HepG2 (cell line): ENCODE measurements at regions not wholly inside any gene's neighbourhood (a gene's known extent, or its start where the extent isn't known, plus 50 kb on each side); places are given as distances from the start of the nearest gene placed in this dataset.

Experiments used
- BHLHE40 ChIP-seq: IDR thresholded peaks from 2 replicates; pipeline ENCODE4 v1.6.1; 2011; ENCODE audit warnings: low read length, improper control_type of control experiment
- CTCF ChIP-seq: sonication (generic); formaldehyde crosslinking; IDR thresholded peaks from 2 replicates; pipeline ENCODE4 v1.5.0; 2020; ENCODE audit warnings: mild to moderate bottlenecking, missing genetic modification reagents, moderate library complexity
- GABPB1 ChIP-seq: IDR thresholded peaks from 2 replicates; pipeline ENCODE4 v1.6.1; 2016; ENCODE audit warnings: mild to moderate bottlenecking, missing genetic modification reagents, moderate library complexity, missing compliant biosample characterization
- KAT2B ChIP-seq: fragments of 150-350 bp; IDR thresholded peaks from 2 replicates; pipeline ENCODE4 v1.6.1; 2014; ENCODE audit warnings: low read depth, low read length, borderline replicate concordance
- POGK ChIP-seq: sonication (generic); formaldehyde crosslinking; conservative IDR thresholded peaks from 2 replicates; pipeline ENCODE4 v1.8.0; 2022; ENCODE audit warnings: mild to moderate bottlenecking, moderate library complexity, missing genetic modification reagents
- POLR2A ChIP-seq, 2 experiments: IDR thresholded peaks; 2 replicates each; pipeline ENCODE4 v1.6.1; 2011; ENCODE audit warnings: low read depth in 2 of 2, low read length in 2 of 2, mild to moderate bottlenecking in 1 of 2, moderate library complexity in 1 of 2; ENCODE audit not compliant: insufficient read depth in 1 of 2
- ZNF224 ChIP-seq: sonication (generic); formaldehyde crosslinking; IDR thresholded peaks from 2 replicates; pipeline ENCODE4 v1.5.0; 2020; ENCODE audit warnings: mild to moderate bottlenecking, missing genetic modification reagents
- ZNF431 ChIP-seq: sonication (generic); formaldehyde crosslinking; IDR thresholded peaks from 2 replicates; pipeline ENCODE4 v1.9.0; 2022; ENCODE audit warnings: missing genetic modification reagents, low read depth, mild to moderate bottlenecking, borderline replicate concordance

GRCh38 chr5:162816816-162817215 lies 620.6 kb upstream of the CCNG1 start:
- TF ChIP-seq ZNF224 (CRISPR knock-in tag), result no peak
- TF ChIP-seq POLR2A (IDR thresholded peaks at IDR 0.05; ENCODE audit: insufficient read depth in 1 of 2, low read depth in 2 of 2, low read length in 2 of 2), result no peak
- no peak for TF ChIP-seq ZNF431 (CRISPR knock-in tag)
- no peak for TF ChIP-seq CTCF (CRISPR knock-in tag)
- no peak for TF ChIP-seq POGK (CRISPR knock-in tag)
- no peak for TF ChIP-seq KAT2B
- TF ChIP-seq GABPB1 (CRISPR knock-in tag), result no peak
- no peak for TF ChIP-seq BHLHE40
